IMR-90 (cell line): ENCODE measurements at regions not wholly inside any gene's neighbourhood (a gene's known extent, or its start where the extent isn't known, plus 50 kb on each side); places are given as distances from the start of the nearest gene placed in this dataset.

ENCODE experiments used
- ATAC-seq: fragments of 200-7000 bp; cut with Tn5 transposase; 2 replicates; pipeline ENCODE4 v1.9.1; 2020; ENCODE audit warnings: low read depth, mild to moderate bottlenecking, moderate library complexity
- BruUV-seq: library from RNA; stranded (reverse); fragments of 400-500 nt; replicated peaks from 2 replicates; lab custom pipeline; 2021; lab: Mats Ljungman, UMichigan
- CTCF ChIA-PET: fragments of 300-600 bp; formaldehyde crosslinking; extraction: SDS; loops from one replicate; lab custom pipeline; 2021; ENCODE audit warnings: antibody characterized with exemption; lab: Yijun Ruan, JAX
- POLR2A ChIA-PET: fragments of 300-600 bp; sonication (Branson Sonifier 250); formaldehyde crosslinking; loops from one replicate; lab custom pipeline; 2022; ENCODE audit warnings: antibody characterized with exemption; ENCODE audit not compliant: unreplicated experiment; lab: Charles Lee
- DNase-seq: peaks from one replicate; pipeline ENCODE4 v3.0.0; 2013
- H2AFZ ChIP-seq: replicated peaks from 2 replicates; pipeline ENCODE3; 2013; ENCODE audit warnings: low read length, mild to moderate bottlenecking; ENCODE audit not compliant: poor library complexity
- H2AK5ac ChIP-seq: 2 replicates; pipeline ENCODE4 v1.6.1; 2013; ENCODE audit warnings: low read depth, low read length, inconsistent platforms
- H2AK9ac ChIP-seq: replicated peaks from 2 replicates; pipeline ENCODE3; 2013; ENCODE audit warnings: mild to moderate bottlenecking, low read depth, low read length, moderate library complexity; ENCODE audit not compliant: poor library complexity
- H2BK120ac ChIP-seq: 2 replicates; pipeline ENCODE4 v1.6.1; 2013; ENCODE audit warnings: low read depth, low read length, inconsistent platforms
- H2BK15ac ChIP-seq: 3 replicates; pipeline ENCODE4 v1.6.1; 2013; ENCODE audit warnings: low read depth, low read length, inconsistent platforms
- H2BK20ac ChIP-seq: 2 replicates; pipeline ENCODE4 v1.6.1; 2013; ENCODE audit warnings: low read depth, mild to moderate bottlenecking, inconsistent platforms, low read length, moderate library complexity
- H2BK5ac ChIP-seq: 2 replicates; pipeline ENCODE4 v1.6.1; 2013; ENCODE audit warnings: mild to moderate bottlenecking, low read depth, low read length, inconsistent platforms; ENCODE audit not compliant: poor library complexity, severe bottlenecking
- H3K14ac ChIP-seq: replicated peaks from 2 replicates; pipeline ENCODE4 v1.6.1; 2013; ENCODE audit warnings: low read depth, low read length, inconsistent platforms
- H3K18ac ChIP-seq: 2 replicates; pipeline ENCODE4 v1.6.1; 2013; ENCODE audit warnings: low read depth, low read length, control low read depth
- H3K23ac ChIP-seq: 2 replicates; pipeline ENCODE4 v1.6.1; 2013; ENCODE audit warnings: low read depth, low read length, inconsistent platforms
- H3K27ac ChIP-seq: 2 replicates; pipeline ENCODE4 v1.5.1; 2013; ENCODE audit warnings: mild to moderate bottlenecking, control low read depth, low read length; ENCODE audit not compliant: insufficient read depth
- H3K27me3 ChIP-seq: 2 replicates; pipeline ENCODE4 v1.6.1; 2013; ENCODE audit warnings: low read length; ENCODE audit not compliant: control insufficient read depth, insufficient read depth
- H3K36me3 ChIP-seq: 2 replicates; pipeline ENCODE4 v1.6.1; 2013; ENCODE audit warnings: low read length, mixed read lengths; ENCODE audit not compliant: control insufficient read depth, insufficient read depth
- H3K4ac ChIP-seq: 2 replicates; pipeline ENCODE4 v1.6.1; 2013; ENCODE audit warnings: low read depth, low read length, inconsistent platforms
- H3K4me1 ChIP-seq: 2 replicates; pipeline ENCODE4 v1.6.1; 2013; ENCODE audit warnings: low read length, mixed read lengths; ENCODE audit not compliant: control insufficient read depth, insufficient read depth
- H3K4me2 ChIP-seq: 2 replicates; pipeline ENCODE4 v1.6.1; 2013; ENCODE audit warnings: low read depth, mild to moderate bottlenecking, control low read depth, low read length, moderate library complexity
- H3K4me3 ChIP-seq: 2 replicates; pipeline ENCODE4 v1.5.1; 2013; ENCODE audit warnings: low read depth, mild to moderate bottlenecking, control low read depth, low read length, moderate library complexity; ENCODE audit not compliant: insufficient read depth
- H3K56ac ChIP-seq: 2 replicates; pipeline ENCODE4 v1.6.1; 2013; ENCODE audit warnings: low read length, inconsistent platforms; ENCODE audit not compliant: insufficient read depth; ENCODE audit errors: extremely low read depth
- H3K79me1 ChIP-seq, 2 experiments: 2 replicates each; pipeline ENCODE4 v1.6.1; 2013; ENCODE audit warnings: low read length in 2 of 2, inconsistent platforms in 1 of 2, low read depth in 1 of 2
- H3K9ac ChIP-seq: 2 replicates; pipeline ENCODE4 v1.6.1; 2013; ENCODE audit warnings: low read depth, low read length, control low read depth
- H3K9me1 ChIP-seq: 2 replicates; pipeline ENCODE4 v1.6.1; 2013; ENCODE audit warnings: low read length, inconsistent platforms; ENCODE audit not compliant: insufficient read depth
- H3K9me3 ChIP-seq: 2 replicates; pipeline ENCODE4 v1.6.1; 2013; ENCODE audit warnings: low read length; ENCODE audit not compliant: control insufficient read depth, insufficient read depth
- H4K20me1 ChIP-seq: 2 replicates; pipeline ENCODE4 v1.6.1; 2013; ENCODE audit warnings: low read length, inconsistent platforms; ENCODE audit not compliant: insufficient read depth
- H4K5ac ChIP-seq: 2 replicates; pipeline ENCODE4 v1.6.1; 2013; ENCODE audit warnings: mild to moderate bottlenecking, low read depth, low read length, control low read depth
- H4K8ac ChIP-seq, 2 experiments: 2 replicates each; pipeline ENCODE4 v1.6.1; 2013; ENCODE audit warnings: low read depth in 2 of 2, low read length in 2 of 2, control low read depth in 1 of 2, inconsistent platforms in 1 of 2
- H4K91ac ChIP-seq: 2 replicates; pipeline ENCODE4 v1.6.1; 2013; ENCODE audit warnings: low read depth, low read length, inconsistent platforms; ENCODE audit not compliant: insufficient read depth
- MXI1 ChIP-seq: IDR thresholded peaks from 2 replicates; pipeline ENCODE4 v1.6.1; 2012; ENCODE audit warnings: low read depth, mild to moderate bottlenecking, low read length, moderate library complexity, borderline replicate concordance
- WGBS, 2 experiments: methylation state at CpG; one replicate each; pipeline versions ENCODE4 v1.1.5 to v1.1.7; 2013; ENCODE audit warnings: missing lambda C conversion rate in 2 of 2; ENCODE audit not compliant: insufficient read length in 1 of 2; ENCODE audit errors: extremely low coverage in 2 of 2; 5-methylcytosine and 5-hydroxymethylcytosine counted together
- dilution Hi-C: fragments of 300-500 bp; cut with HindIII; formaldehyde crosslinking; loops from one replicate; pipeline ENCODE4 v1.14.3; 2018; ENCODE audit warnings: low sequenced_read_pairs; ENCODE audit not compliant: unreplicated experiment
- in situ Hi-C: fragments of 300-500 bp; cut with MboI; formaldehyde crosslinking; loops from 3 replicates; pipeline ENCODE4 v1.14.3; 2019; ENCODE audit warnings: low sequenced_read_pairs, inconsistent platforms, mixed read lengths
- intact Hi-C: fragments of 100-400 bp; cut with micrococcal nuclease; formaldehyde crosslinking; loops from 2 replicates; pipeline ENCODE4 v1.10.0; 2022

GRCh38 chr6:62354261-62354660, 68.2 kb upstream of the KHDRBS2 start:
- H2AK9ac ChIP-seq: no peak overlapping the region
- H3K36me3 ChIP-seq: no peaks in the 10 kb centered on the region
- no peak overlapping the region for H2AK5ac ChIP-seq
- no peaks in the 10 kb centered on the region for H3K4me1 ChIP-seq
- no peak overlapping the region for H3K14ac ChIP-seq
- no peaks in the 10 kb centered on the region for H4K20me1 ChIP-seq
- H3K18ac ChIP-seq: no peak overlapping the region
- H4K8ac ChIP-seq: no peak overlapping the region
- no peak overlapping the region for H2BK20ac ChIP-seq
- H2BK5ac ChIP-seq: no peak overlapping the region
- ChIA-PET CTCF (no interaction called here), POLR2A (no interaction called here)
- no peak overlapping the region for H3K9ac ChIP-seq
- no peak overlapping the region for H3K4ac ChIP-seq
- no peak overlapping the region for H3K27ac ChIP-seq
- intact Hi-C loops: no loop called here
- H4K5ac ChIP-seq: no peak overlapping the region
- no peaks in the 10 kb centered on the region for H3K9me1 ChIP-seq
- H3K4me3 ChIP-seq: no peak overlapping the region
- no peak overlapping the region for H3K4me2 ChIP-seq
- DNase-seq (no peak), ATAC-seq (no peak)
- no peak overlapping the region for H2AFZ ChIP-seq
- no peaks in the 10 kb centered on the region for H3K79me1 ChIP-seq
- dilution Hi-C loops: no loop called here
- H3K9me3 ChIP-seq: no peaks in the 10 kb centered on the region
- H2BK15ac ChIP-seq: no peak overlapping the region
- TF ChIP-seq MXI1: no peak
- no TSS peak for BruUV-seq
- no peak overlapping the region for H3K56ac ChIP-seq
- no peak overlapping the region for H3K23ac ChIP-seq
- H4K91ac ChIP-seq: no peak overlapping the region
- no CpG with 5 or more reads among the region's 1 CpG for WGBS, 2 experiments
- no peaks in the 10 kb centered on the region for H3K27me3 ChIP-seq
- no peak overlapping the region for H2BK120ac ChIP-seq
- in situ Hi-C loops: no loop called here
